ENCODE measurements at regions not wholly inside any gene's neighbourhood (a gene's known extent, or its start where the extent isn't known, plus 50 kb on each side); places are given as distances from the start of the nearest gene placed in this dataset.

DNA sequence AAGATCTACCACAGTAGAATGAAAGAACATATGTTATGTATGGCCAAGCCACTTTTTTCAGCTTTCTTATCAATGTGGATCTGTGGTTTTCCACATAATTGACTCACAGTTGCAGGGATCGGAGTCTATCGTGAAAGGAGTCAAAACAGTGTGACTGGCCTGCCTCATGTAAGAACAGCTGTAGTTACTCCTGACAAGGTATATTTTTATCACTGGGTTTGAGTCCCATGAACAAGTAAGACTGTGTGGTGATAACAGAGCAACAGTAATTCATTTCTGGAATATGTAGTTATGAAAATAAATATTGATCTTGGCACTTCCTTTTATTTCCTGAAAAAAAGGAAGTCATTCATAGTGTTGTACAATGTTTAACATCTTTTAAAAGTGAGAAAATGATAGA lies 416.6 kb downstream of the KLF12 start:
- DNase-seq (ENCODE audit: insufficient read length, low spot score) = no peak
- TF ChIP-seq CTCF (IDR thresholded peaks at IDR 0.05; ENCODE audit: insufficient read depth, missing control alignments) = no peak
- FAIRE-seq = no peak

DNA sequence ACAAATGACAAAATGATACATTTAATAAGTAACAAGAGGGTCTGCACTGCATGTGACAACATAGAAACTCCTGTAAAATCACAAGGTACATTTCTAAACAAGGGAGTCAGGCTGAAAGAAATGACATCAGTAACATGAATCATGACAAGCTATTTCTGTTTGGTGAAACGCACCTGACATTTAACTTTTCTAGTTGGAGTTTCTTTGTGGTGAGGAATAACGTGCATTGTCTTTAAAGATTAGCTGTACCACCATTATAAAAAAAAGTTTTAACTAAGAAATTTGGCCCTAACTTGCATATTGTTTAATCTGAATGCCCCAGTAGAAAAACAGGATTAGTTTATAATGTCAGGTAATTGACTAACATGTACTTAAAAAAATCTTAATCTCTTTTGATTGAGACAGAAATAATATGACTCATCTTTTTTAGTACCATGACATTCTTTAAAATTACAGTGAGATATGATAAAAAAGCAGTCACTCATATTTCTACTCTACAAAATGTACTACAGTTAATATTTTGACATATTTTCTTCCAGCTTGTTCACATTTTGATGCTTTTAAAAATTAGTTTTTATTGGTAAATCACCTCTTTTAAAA lies 418.2 kb downstream of the KLF12 start:
- no peak for TF ChIP-seq CTCF (IDR thresholded peaks at IDR 0.05; ENCODE audit: insufficient read depth, missing control alignments)
- no peak for FAIRE-seq
- no peak for DNase-seq (ENCODE audit: insufficient read length, low spot score)

- no peak for TF ChIP-seq CTCF (IDR thresholded peaks at IDR 0.05; ENCODE audit: insufficient read depth, missing control alignments)
- no peak for FAIRE-seq
Measured at GRCh38 chr13:73715114-73715910, 418.9 kb downstream of the KLF12 start.

DNA sequence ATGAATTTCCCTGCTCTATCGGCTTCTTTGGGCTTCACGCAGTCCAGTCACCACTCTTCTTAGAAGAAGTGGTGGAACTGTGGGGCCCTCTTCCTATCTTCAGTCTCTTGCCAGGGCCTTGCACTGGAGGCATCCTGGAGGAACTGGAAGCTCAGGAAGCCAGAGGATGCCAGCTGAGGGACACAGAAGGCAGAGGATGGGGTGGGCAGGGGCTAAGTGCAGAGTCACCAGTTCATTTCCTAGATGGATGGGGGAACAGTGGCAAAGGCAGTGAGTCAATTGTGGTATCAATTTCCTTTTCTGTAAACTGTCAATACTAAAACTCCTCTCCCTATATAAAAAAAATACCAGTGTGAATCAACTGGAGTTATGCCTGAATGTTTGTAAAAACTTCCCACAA lies 419.7 kb downstream of the KLF12 start:
- no peak for DNase-seq (ENCODE audit: insufficient read length, low spot score)
- FAIRE-seq = no peak
- TF ChIP-seq CTCF (IDR thresholded peaks at IDR 0.05; ENCODE audit: insufficient read depth, missing control alignments) = no peak

More at GRCh38 chr13:73715114-73715910, 418.9 kb downstream of the KLF12 start:
- no peak for DNase-seq (ENCODE audit: insufficient read length, low spot score)

- peak; percentile 91 for TF ChIP-seq CTCF (IDR thresholded peaks at IDR 0.05; ENCODE audit: insufficient read depth, missing control alignments)
- DNase-seq (ENCODE audit: insufficient read length, low spot score) = peak; percentile 12
- FAIRE-seq = peak; percentile 92
Measured at GRCh38 chr13:73708393-73708985, 425.7 kb downstream of the KLF12 start.

GRCh38 chr13:73704587-73704986 lies 429.6 kb downstream of the KLF12 start:
- TF ChIP-seq CTCF (IDR thresholded peaks at IDR 0.05; ENCODE audit: insufficient read depth, missing control alignments) = no peak
- FAIRE-seq (no peak), DNase-seq (ENCODE audit: insufficient read length, low spot score) (no peak)

DNA sequence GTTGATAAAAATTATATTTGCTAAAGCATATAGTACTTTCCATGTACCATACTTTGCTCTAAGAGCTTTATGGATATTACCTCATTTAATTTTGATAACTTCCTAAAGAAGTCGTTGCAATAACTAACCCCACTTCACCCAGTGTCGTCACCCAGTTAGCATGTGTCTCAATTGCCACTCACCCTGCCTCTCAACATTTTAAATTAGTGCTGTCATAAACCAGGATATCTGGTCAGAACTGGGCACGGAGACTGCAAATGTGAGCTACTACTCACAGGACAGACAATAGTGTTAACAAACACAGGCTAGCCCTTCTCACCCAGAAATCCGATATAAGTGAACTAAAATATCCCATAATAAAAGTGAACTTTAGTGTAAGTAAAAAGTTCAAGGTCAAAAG lies 430.6 kb downstream of the KLF12 start:
- TF ChIP-seq CTCF (IDR thresholded peaks at IDR 0.05; ENCODE audit: insufficient read depth, missing control alignments) = no peak
- FAIRE-seq (no peak), DNase-seq (ENCODE audit: insufficient read length, low spot score) (no peak)

Data from D721Med (cell line).